Activated effector memory CD4-positive, alpha-beta T cell treated with Interleukin-2 at 50 U/mL for 16 hours (primary cell): ENCODE measurements at regions not wholly inside any gene's neighbourhood (a gene's known extent, or its start where the extent isn't known, plus 50 kb on each side); places are given as distances from the start of the nearest gene placed in this dataset.
"Not testable (repeated sequence)": the region's sequence is repeated elsewhere in the genome, so short reads cannot be mapped to it uniquely, and the experiment has no call there.

Experiments used
- DNase-seq: peaks from one replicate; pipeline ENCODE4 v3.0.0-alpha.2; 2020

- DNase-seq = no peak
Observed at GRCh38 chr17:71777048-71777640, 343.7 kb upstream of the SOX9 start.

GRCh38 chr17:71779482-71779881 is 341.3 kb upstream of the SOX9 start:
- no peak for DNase-seq

- DNase-seq = no peak
Observed at GRCh38 chr17:71780596-71780995, 340.2 kb upstream of the SOX9 start.

GRCh38 chr17:71782021-71782420 is 338.8 kb upstream of the SOX9 start:
- not testable (repeated sequence) for DNase-seq

GRCh38 chr17:71790791-71791190 is 330.0 kb upstream of the SOX9 start:
- no peak for DNase-seq

- no peak for DNase-seq
Observed at GRCh38 chr17:71791311-71791710, 329.5 kb upstream of the SOX9 start.

- no peak for DNase-seq
Observed at GRCh38 chr17:71792966-71793365, 327.9 kb upstream of the SOX9 start.

- DNase-seq = no peak
Observed at GRCh38 chr17:71793518-71793917, 327.3 kb upstream of the SOX9 start.

GRCh38 chr17:71798701-71799100 is 322.1 kb upstream of the SOX9 start:
- no peak for DNase-seq

GRCh38 chr17:71799657-71800056 is 321.2 kb upstream of the SOX9 start:
- no peak for DNase-seq

- DNase-seq = no peak
Observed at GRCh38 chr17:71801301-71801700, 319.5 kb upstream of the SOX9 start.

GRCh38 chr17:71802663-71803062 is 318.2 kb upstream of the SOX9 start:
- DNase-seq = no peak

- no peak for DNase-seq
Observed at GRCh38 chr17:71803656-71804284, 317.1 kb upstream of the SOX9 start.

GRCh38 chr17:71809537-71809936 is 311.3 kb upstream of the SOX9 start:
- DNase-seq = no peak

GRCh38 chr17:71813861-71814260 is 307.0 kb upstream of the SOX9 start:
- DNase-seq = not testable (repeated sequence)

GRCh38 chr17:71821511-71821910 is 299.3 kb upstream of the SOX9 start:
- no peak for DNase-seq

GRCh38 chr17:71824671-71825070 is 296.1 kb upstream of the SOX9 start:
- no peak for DNase-seq

GRCh38 chr17:71825687-71826086 is 295.1 kb upstream of the SOX9 start:
- no peak for DNase-seq

GRCh38 chr17:71828182-71828596 is 292.6 kb upstream of the SOX9 start:
- no peak for DNase-seq

GRCh38 chr17:71830866-71831265 is 290.0 kb upstream of the SOX9 start:
- DNase-seq = no peak

- no peak for DNase-seq
Observed at GRCh38 chr17:71842986-71843385, 277.8 kb upstream of the SOX9 start.

GRCh38 chr17:71845337-71845736 is 275.5 kb upstream of the SOX9 start:
- DNase-seq = no peak

- DNase-seq = no peak
Observed at GRCh38 chr17:71846561-71847110, 274.2 kb upstream of the SOX9 start.
